GM12872 (cell line): ENCODE measurements at regions not wholly inside any gene's neighbourhood (a gene's known extent, or its start where the extent isn't known, plus 50 kb on each side); places are given as distances from the start of the nearest gene placed in this dataset.

Source experiments
- TF ChIP-seq, protein P1 (sequence below): IDR thresholded peaks from 3 replicates; pipeline ENCODE4 v1.5.1; 2011; ENCODE audit warnings: low read depth, mild to moderate bottlenecking, low read length, moderate library complexity; ENCODE audit not compliant: insufficient read depth

DNA sequence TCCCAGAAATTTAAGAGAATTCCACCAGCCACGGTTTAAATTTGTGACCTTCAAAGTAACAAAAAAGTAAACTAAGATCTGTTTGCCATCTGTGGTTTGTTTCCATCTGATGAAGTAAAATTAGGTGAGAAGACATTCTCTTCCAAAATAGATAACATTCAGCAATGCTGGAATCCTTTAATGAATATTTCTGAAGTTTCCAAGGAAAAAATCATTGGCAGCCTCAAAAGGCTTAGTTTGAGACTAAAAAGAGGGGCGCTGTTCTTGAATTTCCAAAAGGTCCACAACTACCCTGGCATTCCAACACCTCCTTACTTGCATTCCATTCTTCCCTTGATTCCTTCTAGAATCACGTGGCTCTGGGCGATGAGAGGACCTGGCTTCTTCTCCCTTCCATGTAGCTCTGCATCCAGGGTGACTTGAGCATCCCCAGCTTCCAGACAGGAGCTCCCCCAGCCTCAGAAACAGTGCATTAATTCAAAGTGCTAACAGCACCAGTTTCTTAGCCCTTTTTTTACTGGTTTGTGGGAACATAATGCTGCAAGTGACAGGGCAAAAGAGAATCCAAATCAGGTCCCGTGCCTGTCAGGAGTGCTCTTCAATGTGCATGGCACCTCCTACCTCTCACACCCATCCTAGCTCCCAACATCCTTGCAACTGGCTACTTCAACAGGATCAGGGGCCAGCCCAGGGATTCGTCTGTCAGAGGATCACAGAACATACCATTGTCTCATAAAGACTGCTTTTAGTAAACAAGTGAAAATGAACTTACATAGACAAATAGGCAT lies 191.5 kb upstream of the S1PR3 start:
- TF ChIP-seq, protein P1, sequence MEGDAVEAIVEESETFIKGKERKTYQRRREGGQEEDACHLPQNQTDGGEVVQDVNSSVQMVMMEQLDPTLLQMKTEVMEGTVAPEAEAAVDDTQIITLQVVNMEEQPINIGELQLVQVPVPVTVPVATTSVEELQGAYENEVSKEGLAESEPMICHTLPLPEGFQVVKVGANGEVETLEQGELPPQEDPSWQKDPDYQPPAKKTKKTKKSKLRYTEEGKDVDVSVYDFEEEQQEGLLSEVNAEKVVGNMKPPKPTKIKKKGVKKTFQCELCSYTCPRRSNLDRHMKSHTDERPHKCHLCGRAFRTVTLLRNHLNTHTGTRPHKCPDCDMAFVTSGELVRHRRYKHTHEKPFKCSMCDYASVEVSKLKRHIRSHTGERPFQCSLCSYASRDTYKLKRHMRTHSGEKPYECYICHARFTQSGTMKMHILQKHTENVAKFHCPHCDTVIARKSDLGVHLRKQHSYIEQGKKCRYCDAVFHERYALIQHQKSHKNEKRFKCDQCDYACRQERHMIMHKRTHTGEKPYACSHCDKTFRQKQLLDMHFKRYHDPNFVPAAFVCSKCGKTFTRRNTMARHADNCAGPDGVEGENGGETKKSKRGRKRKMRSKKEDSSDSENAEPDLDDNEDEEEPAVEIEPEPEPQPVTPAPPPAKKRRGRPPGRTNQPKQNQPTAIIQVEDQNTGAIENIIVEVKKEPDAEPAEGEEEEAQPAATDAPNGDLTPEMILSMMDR, result no peak

DNA sequence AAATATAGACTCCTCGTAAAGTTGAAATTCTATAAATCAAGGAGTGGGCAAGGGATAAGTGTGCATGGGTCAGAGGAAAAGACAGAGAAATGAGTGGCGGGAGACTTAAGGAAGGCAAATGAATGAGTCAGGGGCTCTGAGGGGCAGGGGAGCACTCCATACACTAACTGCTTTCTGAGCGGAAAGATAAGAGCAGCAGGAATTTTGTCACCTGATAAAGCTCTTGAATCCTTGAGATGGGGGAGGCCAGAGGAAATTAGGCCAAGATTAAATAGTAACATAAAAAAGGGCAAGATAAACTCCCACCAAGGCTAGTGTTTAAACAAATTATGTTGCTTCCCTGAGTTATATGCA lies 191.0 kb upstream of the S1PR3 start:
- TF ChIP-seq, protein P1, result no peak

DNA sequence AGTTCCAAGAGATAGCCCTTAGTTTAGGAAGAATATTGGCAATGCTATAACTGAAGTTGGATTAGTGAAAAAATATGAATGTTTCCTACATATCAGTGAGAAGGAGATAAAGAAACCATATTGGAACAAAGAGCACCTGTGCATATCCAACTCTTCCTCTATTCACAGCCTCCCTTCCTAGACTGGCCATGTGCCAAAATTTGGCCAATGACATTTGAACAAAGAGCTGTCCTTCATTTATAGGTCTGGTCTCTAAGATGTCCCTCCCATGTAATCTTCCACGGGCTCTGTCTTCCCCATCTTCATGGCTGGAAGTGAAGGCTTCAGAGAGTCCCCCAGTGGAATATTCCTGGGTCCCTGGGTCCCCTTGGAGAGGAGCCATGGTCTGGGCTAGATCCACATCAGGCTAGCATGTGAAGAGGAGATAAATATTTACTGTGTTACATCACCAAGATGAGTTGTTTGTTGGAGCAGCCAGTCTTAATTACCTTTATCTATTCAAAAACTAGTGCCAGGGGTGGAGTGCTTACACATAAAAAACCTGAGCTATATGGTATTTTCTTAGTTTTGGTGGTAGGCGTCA lies 190.0 kb upstream of the S1PR3 start:
- TF ChIP-seq, protein P1, result no peak

DNA sequence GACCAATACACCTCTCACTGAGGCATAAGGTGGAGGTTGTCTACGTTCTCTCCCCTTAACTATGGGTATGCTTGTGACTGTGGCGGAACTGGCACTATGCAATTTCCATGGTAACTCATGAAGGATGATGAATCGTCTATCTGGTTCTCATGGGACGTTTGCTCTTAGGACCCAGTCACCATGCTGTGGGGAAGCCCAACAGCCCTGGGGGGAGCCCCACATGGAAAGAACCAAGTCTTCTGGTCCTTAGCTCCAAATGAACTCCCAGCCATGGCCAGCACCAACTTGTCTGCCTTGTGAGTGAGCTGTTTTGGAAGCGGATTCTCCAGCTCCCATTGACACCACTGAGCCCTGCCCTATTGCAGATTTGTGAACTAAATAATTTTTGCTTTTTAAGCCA lies 188.7 kb upstream of the S1PR3 start:
- TF ChIP-seq, protein P1, result no peak

DNA sequence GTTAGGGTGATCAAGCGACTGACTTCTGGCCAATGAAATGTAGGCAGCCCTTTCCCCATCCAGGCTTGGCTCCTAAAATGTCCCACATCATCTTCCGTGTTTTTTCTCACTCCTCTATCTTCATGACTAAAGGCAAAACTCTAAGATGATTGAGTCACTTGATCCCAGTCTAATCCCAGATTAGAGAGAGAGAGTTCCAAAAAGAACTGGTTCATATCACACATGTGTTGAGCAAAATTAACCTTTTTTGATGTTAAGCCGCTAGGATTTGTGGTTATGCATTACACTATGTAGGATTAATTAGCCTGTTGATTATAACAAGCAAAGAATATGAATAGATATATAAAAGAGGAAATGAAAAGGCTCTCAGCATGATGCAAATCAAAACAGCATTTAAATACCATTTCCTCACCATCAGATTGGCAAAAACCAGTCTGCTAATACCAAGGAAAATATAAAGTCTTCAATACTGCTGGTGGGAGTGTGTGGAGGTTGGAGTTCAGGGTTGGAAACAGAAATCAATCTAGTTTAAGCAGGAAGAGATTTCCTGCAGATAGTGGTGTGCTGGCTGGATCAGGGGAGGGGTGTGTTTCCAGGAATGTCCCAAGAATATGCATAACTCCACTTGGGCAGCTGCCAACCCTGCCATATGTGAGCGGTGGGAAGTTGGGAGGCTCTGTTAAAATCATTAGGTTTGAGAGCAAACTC lies 187.6 kb upstream of the S1PR3 start:
- TF ChIP-seq, protein P1, result no peak

DNA sequence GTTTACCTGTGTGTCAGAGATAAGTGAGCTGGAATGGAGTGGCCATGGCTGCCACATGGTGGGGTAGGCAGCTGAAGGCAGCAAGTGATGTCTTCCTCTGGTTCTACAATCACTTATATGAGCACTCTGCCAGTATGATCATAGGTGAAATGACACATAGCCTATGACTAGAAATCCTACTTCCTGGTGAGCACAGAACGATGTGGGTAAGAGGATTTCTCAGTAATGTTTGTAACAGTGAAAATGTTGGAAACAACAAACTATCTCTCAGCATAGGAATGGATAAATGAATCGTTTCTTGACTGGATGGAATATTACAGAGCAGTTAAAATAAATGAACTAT lies 187.0 kb upstream of the S1PR3 start:
- TF ChIP-seq, protein P1, result no peak

DNA sequence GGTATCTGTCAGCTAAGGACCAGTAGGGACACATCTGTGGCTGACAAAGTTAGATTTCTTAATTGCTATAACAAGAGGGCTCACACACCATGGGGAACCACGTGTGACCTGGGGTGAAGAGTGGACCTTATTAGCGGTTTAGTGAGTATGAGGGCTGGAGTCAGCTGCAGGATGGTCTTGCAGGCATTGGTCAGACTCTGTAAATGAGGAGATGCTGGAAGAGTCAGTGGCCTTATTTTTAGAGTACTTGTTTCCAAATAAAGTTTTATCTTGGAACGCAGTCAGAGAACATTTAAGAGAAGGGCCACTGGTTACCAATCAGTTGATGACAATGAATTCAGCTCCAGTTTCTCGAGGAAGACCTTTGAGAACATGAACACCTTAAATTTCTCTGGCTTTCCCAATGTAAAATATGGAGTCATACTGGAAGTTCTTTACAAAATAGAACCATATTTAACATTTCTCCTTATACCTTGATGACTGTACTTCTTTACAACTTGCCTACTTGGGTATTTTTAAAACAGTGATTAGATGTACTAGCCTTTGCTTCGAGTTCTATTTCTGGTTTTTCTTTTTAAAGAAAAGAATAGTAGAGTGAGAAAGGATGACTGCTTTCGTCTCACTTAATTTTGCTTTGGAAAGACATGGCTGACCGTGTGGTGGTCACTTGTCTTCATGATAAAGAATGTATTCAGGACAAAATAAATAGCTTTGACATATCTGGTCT lies 185.9 kb upstream of the S1PR3 start:
- TF ChIP-seq, protein P1, result no peak
